GM12875 (cell line): ENCODE measurements at regions not wholly inside any gene's neighbourhood (a gene's known extent, or its start where the extent isn't known, plus 50 kb on each side); places are given as distances from the start of the nearest gene placed in this dataset.

Experiments used
- H3K4me3 ChIP-seq: one replicate; pipeline ENCODE4 v1.5.1; 2011; ENCODE audit warnings: low read depth, low read length, control low read depth
- CTCF ChIP-seq: IDR thresholded peaks from 2 replicates; pipeline ENCODE4 v1.5.1; 2011; ENCODE audit warnings: low read depth, mild to moderate bottlenecking, control low read depth, inconsistent platforms, low read length, moderate library complexity, borderline replicate concordance; ENCODE audit not compliant: insufficient read depth

DNA sequence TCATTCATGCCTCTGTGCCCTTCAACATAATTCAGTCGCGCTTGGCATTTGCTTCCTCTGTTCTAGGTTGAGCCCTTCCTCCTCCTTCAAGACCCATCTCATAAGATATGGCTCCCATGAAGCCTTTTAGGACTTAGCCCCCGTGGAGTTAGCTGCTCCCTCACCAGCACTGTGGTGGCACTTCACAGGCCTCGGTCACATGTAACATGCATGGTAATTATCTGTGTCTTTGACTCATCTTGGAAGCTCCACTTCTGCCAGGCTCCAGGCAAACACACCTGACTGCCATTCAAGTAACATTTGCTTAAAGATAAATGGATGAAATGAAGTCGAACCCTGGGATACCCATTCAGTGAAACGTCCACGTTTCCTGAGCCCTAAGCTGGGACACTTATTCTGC is 484.7 kb downstream of the EIPR1 start:
- TF ChIP-seq CTCF: no peak
- H3K4me3 ChIP-seq: no peak overlapping the region

DNA sequence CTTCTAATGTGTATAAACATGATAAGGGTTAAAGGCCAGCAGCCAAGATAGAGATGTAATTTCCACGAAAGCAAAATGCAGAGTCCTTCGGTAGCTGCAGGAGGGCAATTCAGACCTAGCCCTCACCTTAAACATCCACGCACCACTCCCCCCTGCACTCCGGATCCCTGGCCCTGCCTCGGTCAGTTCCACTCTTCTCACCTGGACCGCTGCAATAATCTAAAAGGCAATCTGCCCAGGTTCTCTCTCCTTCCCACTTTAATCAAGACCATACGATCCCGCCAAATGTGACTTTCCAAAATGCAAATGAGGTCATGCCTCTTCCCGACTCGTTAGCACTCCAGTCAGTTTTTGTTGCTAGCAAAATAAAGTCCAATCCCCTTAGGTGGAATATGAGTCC is 485.2 kb downstream of the EIPR1 start:
- no peak overlapping the region for H3K4me3 ChIP-seq
- TF ChIP-seq CTCF: no peak

DNA sequence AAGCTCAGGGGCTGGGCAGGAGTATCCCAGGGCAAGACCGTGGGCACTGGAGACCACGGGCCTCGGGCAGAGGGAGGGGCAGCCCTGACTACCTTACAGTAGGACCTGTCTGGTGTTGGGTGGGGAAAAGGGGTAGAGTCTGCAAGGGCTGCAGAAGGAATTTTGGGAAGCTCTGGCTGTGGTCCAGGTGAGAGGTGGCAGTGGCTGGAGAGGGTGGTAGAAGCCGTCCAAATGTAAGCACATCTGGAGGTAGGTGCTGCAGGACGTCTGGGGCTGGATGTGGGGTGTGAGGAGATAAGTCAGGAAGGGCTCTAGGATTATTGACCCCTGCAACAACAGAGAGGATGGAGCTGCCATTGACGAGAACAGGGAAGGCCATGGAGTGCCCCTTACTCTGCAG is 486.7 kb downstream of the EIPR1 start:
- no peak for TF ChIP-seq CTCF

GRCh38 chr2:2890246-2890645 is 487.4 kb downstream of the EIPR1 start:
- no peak for TF ChIP-seq CTCF
- no peak overlapping the region for H3K4me3 ChIP-seq

More for the DNA sequence above, 486.7 kb downstream of the EIPR1 start:
- H3K4me3 ChIP-seq: no peak overlapping the region

GRCh38 chr2:2889646-2890045 is 488.0 kb downstream of the EIPR1 start:
- no peak overlapping the region for H3K4me3 ChIP-seq
- TF ChIP-seq CTCF: no peak

DNA sequence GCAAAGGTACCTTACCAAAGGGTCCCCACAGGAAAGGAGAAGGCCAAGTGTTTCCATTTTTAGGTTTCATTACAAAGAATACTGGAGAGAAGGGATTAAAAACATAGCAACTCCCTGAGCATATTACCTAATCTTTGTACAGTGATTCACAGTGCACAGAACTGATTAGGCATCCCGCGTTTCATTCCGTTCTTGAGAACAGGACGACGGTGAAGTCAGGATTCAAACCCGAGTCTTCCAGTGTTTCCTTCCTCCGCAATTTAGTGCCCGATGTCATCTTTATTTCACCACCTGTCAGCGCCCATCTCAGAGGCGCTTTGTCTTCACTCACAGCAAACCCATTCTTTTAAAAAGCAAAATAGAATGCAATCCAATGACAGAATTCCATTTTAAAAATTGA is 488.5 kb downstream of the EIPR1 start:
- TF ChIP-seq CTCF: no peak
- H3K4me3 ChIP-seq: no peak overlapping the region

DNA sequence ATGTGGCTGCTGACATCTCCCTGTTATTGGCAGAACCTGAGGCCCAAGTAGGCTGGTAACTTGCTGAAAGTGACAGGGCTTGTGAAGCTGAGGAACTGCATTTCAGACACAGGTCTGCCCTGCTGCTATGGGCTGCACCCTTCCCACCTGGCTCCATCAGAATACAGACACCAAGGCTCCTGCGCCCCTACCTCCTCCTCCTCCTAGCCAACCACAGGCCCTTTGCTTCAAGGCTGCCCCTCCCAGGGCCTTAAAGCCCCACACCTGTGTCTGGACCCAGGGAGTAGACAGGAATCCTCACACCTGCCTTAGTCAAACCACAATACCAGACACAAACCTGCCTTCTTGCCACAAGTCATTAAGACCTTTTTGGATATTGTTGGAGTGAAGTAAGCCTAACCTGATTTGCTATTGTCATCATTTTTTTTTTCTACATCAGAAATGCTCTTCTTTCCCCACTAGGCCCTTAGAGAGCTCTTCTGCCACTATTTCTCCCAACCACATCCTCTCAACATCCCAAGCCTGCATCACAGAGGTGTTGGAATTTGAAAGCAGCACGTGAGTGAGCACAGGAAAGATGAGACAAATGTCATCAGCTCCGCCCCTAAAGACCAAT is 489.7 kb downstream of the EIPR1 start:
- TF ChIP-seq CTCF: no peak
- no peak overlapping the region for H3K4me3 ChIP-seq
